Urothelium cell line (cell line): ENCODE measurements at regions not wholly inside any gene's neighbourhood (a gene's known extent, or its start where the extent isn't known, plus 50 kb on each side); places are given as distances from the start of the nearest gene placed in this dataset.
A peak's percentile ranks its signal among the peaks of the same experiment; 100 is the strongest.

Experiments used
- DNase-seq: peaks from one replicate; pipeline ENCODE4 v3.0.0; 2011; ENCODE audit warnings: low spot score, mixed read lengths
- FAIRE-seq: peaks from 2 replicates; lab custom pipeline; 2011; peaks lifted over from hg19 to GRCh38; lab: Jason Lieb, UNC

- no peak for DNase-seq
- FAIRE-seq, result no peak
Measured at GRCh38 chr10:93177511-93177910, 103.8 kb downstream of the CYP26A1 start.

- no peak for FAIRE-seq
Measured at GRCh38 chr10:93178226-93178625, 104.5 kb downstream of the CYP26A1 start.

GRCh38 chr10:93180482-93180931 lies 106.8 kb downstream of the CYP26A1 start:
- no peak for DNase-seq
- FAIRE-seq, result no peak

More at GRCh38 chr10:93178226-93178625, 104.5 kb downstream of the CYP26A1 start:
- DNase-seq, result no peak

GRCh38 chr10:93181271-93182048 lies 107.8 kb downstream of the CYP26A1 start:
- FAIRE-seq (no peak), DNase-seq (no peak)

GRCh38 chr10:93182049-93182327 lies 108.3 kb downstream of the CYP26A1 start:
- FAIRE-seq (no peak), DNase-seq (no peak)

GRCh38 chr10:93182790-93183189 lies 109.1 kb downstream of the CYP26A1 start:
- FAIRE-seq, result no peak

GRCh38 chr10:93186653-93187052 lies 113.0 kb downstream of the CYP26A1 start:
- FAIRE-seq (no peak), DNase-seq (no peak)

More at GRCh38 chr10:93182790-93183189, 109.1 kb downstream of the CYP26A1 start:
- DNase-seq, result no peak

- FAIRE-seq (no peak), DNase-seq (no peak)
Measured at GRCh38 chr10:93189944-93190343, 116.3 kb downstream of the CYP26A1 start.

GRCh38 chr10:93190372-93190771 lies 116.7 kb downstream of the CYP26A1 start:
- FAIRE-seq (no peak), DNase-seq (no peak)

- no peak for DNase-seq
- FAIRE-seq, result no peak
Measured at GRCh38 chr10:93193906-93194305, 120.2 kb downstream of the CYP26A1 start.

- peak; percentile 37 for DNase-seq
Measured at GRCh38 chr10:93198401-93199131, 124.9 kb downstream of the CYP26A1 start.

GRCh38 chr10:93199191-93199751 lies 125.6 kb downstream of the CYP26A1 start:
- no peak for FAIRE-seq

More at GRCh38 chr10:93198401-93199131, 124.9 kb downstream of the CYP26A1 start:
- FAIRE-seq, result no peak

GRCh38 chr10:93204494-93205485 lies 131.1 kb downstream of the CYP26A1 start:
- no peak for FAIRE-seq
- no peak for DNase-seq

More at GRCh38 chr10:93199191-93199751, 125.6 kb downstream of the CYP26A1 start:
- peak; percentile 30 for DNase-seq

- FAIRE-seq, result no peak
- no peak for DNase-seq
Measured at GRCh38 chr10:93206652-93207051, 133.0 kb downstream of the CYP26A1 start.

- FAIRE-seq (no peak), DNase-seq (no peak)
Measured at GRCh38 chr10:93208717-93209464, 135.2 kb downstream of the CYP26A1 start.

GRCh38 chr10:93211991-93212390 lies 138.3 kb downstream of the CYP26A1 start:
- DNase-seq (no peak), FAIRE-seq (no peak)

GRCh38 chr10:93215312-93215711 lies 141.6 kb downstream of the CYP26A1 start:
- no peak for DNase-seq
- no peak for FAIRE-seq

GRCh38 chr10:93216341-93216985 lies 142.8 kb downstream of the CYP26A1 start:
- FAIRE-seq (no peak), DNase-seq (no peak)

GRCh38 chr10:93218386-93218785 lies 144.7 kb downstream of the CYP26A1 start:
- DNase-seq (no peak), FAIRE-seq (no peak)
